Jurkat, Clone E6-1 (cell line): ENCODE measurements at regions not wholly inside any gene's neighbourhood (a gene's known extent, or its start where the extent isn't known, plus 50 kb on each side); places are given as distances from the start of the nearest gene placed in this dataset.

Source experiments
- DNase-seq: peaks from one replicate; pipeline ENCODE4 v3.0.0-alpha.2; 2011; ENCODE audit warnings: low read depth, low spot score
- H3K4me3 ChIP-seq: 2 replicates; pipeline ENCODE4 v1.5.1; 2011; ENCODE audit warnings: mild to moderate bottlenecking, low read length, control low read depth, moderate library complexity

DNA sequence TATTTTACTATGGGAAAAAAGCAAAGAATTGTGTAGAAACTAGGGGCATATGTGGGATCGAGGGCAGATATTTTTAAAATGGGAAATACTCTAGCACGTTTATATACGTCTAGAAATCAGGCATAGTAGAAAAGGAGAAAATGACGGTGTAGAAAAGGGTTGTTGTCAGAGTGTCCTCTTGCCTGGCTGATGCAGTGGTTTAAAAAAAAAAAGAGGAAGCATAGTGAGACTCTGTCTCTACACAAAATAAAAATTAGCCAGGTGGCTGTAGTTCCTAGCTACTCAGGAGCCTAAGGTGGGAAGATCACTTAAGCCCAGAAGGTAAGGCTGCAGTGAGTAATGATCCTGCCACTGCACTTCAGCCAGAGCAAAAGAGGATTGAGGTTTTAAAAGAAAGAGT is 64.7 kb upstream of the LRRC7 start:
- DNase-seq: no peak

DNA sequence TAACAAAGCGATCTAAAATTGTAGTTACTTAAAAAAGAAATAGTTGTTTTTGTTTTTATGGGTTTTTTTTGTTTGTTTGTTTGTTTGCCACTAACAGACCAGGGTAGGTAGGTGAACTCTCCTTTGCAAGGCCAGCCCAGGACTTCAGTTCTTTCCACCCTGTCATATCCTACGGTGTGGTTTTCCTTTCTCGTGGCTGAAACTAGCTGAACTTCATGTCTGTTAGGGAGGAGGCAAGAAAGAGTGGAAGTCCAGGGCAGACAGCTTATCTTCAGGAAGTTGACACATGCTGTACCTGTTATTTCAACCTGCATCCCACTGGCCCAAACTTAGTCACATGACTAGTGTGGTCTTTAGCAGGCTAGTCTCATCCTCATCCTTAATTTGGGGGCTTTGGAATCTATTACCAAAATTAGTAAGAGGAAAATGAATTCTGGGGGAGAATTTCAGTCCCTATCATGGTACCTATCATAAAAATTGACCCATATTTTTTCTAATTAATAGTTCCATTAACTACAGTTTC is 62.9 kb upstream of the LRRC7 start:
- H3K4me3 ChIP-seq: no peak overlapping the region
- DNase-seq: no peak

More for the DNA sequence above, 64.7 kb upstream of the LRRC7 start:
- H3K4me3 ChIP-seq: no peak overlapping the region

DNA sequence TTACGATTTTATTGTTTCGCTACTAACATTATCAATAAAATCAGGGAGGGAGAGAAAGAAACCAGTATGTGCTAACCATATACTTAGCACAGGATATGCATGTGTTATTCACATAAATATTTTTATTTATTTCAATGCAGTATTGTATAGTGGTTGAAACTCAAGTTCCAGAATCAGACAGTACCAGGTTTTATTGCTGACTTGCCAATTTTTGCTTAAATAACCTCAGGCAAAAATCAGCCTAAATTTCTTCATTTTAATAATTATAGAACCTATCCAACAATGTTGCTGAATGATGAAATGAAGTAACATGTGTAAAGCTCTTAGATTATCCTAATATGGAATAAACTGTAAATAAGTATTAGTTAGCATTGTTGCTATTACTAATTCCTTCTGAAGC is 61.4 kb upstream of the LRRC7 start:
- no peak for DNase-seq

DNA sequence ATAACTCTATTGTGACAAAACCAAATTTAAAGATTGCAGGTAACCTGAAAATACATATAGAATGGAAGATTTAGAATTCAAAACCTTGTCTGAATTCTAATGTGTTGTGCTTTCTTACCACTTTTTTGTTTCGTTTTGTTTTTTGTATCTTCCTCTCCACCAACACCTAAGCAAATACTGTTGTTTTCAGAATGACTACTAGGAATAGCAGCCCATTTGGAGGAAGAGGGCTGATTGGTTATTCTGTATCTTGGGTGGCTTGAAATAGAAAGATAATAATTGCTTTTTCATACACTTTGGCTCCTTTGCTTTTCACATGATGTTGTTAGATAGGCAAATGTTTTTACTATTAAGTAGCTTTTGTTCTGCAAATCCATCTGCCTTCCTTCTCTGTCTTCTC is 61.0 kb upstream of the LRRC7 start:
- DNase-seq: no peak
- no peak overlapping the region for H3K4me3 ChIP-seq

More for the DNA sequence above, 61.4 kb upstream of the LRRC7 start:
- no peak overlapping the region for H3K4me3 ChIP-seq

DNA sequence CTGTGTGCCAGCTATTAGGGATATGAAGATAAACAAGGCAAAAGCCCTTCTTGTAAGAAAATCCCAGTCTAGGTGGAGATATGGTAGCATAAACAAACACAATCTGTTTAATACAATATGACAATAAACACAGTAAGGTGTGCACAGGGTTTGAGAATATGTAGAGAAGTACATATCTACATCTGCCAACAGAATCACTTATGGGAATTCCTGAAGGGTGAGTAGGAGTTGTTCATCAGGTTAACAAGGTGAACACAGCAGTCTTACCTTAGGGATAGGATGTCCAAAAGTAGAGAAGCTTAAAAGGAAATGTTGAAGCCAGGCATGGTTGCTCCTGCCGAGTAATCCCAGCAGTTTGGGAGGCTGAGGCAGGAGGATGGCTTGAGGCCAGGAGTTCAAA is 57.7 kb upstream of the LRRC7 start:
- no peak overlapping the region for H3K4me3 ChIP-seq

DNA sequence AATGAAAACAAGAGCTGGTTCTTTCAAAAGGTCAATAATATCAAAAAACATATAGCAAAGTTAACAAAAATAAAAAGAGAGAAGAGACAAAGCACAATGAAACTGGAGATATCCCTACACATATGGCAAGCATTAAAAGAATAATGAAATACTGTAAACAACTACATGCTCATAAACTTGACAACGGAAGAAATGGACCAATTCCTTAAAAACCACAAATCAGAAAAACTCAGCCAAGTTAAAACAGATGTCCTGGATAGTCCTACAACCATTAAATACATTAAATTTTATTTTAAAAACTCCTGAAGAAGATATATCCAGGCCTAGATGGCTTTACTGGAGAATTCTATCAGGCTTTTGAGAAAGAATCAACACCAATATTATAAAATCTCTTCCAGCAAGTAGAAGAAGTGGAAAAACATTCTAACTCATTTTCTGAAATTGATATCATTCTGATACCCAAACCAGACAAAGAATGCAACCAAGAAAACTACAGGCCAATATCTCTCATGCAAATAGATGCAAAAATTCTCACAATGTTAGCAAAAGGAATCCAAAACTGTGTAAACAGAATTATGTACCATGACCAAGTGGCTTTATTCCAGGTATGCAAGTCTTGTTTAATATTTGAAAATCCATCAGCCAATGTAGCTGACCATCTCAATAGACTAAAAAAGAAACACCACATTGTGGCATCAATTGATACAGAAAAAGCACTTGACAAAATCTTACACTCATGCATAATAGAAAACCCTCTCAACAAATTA is 56.1 kb upstream of the LRRC7 start:
- DNase-seq: no peak
- H3K4me3 ChIP-seq: no peak overlapping the region

More for the DNA sequence above, 57.7 kb upstream of the LRRC7 start:
- DNase-seq: no peak

DNA sequence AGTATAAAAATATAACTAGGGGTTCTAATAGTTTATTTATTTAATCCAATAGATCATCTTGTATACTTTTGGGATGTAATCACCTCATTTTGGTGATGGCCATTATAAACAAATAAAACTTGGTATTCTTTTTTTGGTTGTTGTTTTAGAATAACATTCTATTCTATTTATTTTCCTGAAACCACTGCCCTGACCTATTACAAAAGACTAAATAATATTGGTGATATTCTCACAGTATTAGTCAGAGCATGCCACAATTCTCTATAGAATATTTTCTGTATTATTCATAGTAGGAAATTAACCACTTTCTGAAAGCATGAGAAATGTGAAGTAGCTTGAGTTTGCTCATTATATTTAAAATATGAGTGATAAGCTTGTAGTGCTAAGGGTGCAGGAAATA is 54.1 kb upstream of the LRRC7 start:
- DNase-seq: no peak
- no peak overlapping the region for H3K4me3 ChIP-seq
